PC-9 (cell line): ENCODE measurements at regions not wholly inside any gene's neighbourhood (a gene's known extent, or its start where the extent isn't known, plus 50 kb on each side); places are given as distances from the start of the nearest gene placed in this dataset.

Experiments used
- EZH2 ChIP-seq: fragments of 200-600 bp; sonication (generic); IDR thresholded peaks from 2 replicates; pipeline ENCODE4 v1.8.0; 2017; ENCODE audit warnings: antibody characterized with exemption, low read depth
- TF ChIP-seq, protein P1 (sequence below): fragments of 200-600 bp; sonication (generic); conservative IDR thresholded peaks from 2 replicates; pipeline ENCODE4 v1.6.1; 2017; ENCODE audit warnings: mixed run types, antibody characterized with exemption, mild to moderate bottlenecking, moderate library complexity

GRCh38 chr7:3206771-3207191 is 94.3 kb upstream of the SDK1 start:
- TF ChIP-seq, protein P1, sequence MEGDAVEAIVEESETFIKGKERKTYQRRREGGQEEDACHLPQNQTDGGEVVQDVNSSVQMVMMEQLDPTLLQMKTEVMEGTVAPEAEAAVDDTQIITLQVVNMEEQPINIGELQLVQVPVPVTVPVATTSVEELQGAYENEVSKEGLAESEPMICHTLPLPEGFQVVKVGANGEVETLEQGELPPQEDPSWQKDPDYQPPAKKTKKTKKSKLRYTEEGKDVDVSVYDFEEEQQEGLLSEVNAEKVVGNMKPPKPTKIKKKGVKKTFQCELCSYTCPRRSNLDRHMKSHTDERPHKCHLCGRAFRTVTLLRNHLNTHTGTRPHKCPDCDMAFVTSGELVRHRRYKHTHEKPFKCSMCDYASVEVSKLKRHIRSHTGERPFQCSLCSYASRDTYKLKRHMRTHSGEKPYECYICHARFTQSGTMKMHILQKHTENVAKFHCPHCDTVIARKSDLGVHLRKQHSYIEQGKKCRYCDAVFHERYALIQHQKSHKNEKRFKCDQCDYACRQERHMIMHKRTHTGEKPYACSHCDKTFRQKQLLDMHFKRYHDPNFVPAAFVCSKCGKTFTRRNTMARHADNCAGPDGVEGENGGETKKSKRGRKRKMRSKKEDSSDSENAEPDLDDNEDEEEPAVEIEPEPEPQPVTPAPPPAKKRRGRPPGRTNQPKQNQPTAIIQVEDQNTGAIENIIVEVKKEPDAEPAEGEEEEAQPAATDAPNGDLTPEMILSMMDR, result no peak
- no peak for TF ChIP-seq EZH2
